A549 (cell line): ENCODE measurements at regions not wholly inside any gene's neighbourhood (a gene's known extent, or its start where the extent isn't known, plus 50 kb on each side); places are given as distances from the start of the nearest gene placed in this dataset.

Experiments used
- CHD2 ChIP-seq: fragments of 150-350 bp; IDR thresholded peaks from 2 replicates; pipeline ENCODE4 v1.6.1; 2014; ENCODE audit warnings: low read length; ENCODE audit not compliant: partially characterized antibody
- CTCF ChIP-seq: fragments of >200 bp; sonication (Bioruptor Twin); formaldehyde crosslinking; IDR thresholded peaks from 3 replicates; pipeline ENCODE4 v1.5.1; 2016
- MAFK ChIP-seq: fragments of 450-650 bp; IDR thresholded peaks from 2 replicates; pipeline ENCODE4 v1.6.1; 2014; ENCODE audit not compliant: partially characterized antibody
- MAX ChIP-seq: IDR thresholded peaks from 2 replicates; pipeline ENCODE4 v1.6.1; 2012
- POLR2A ChIP-seq: IDR thresholded peaks from 2 replicates; pipeline ENCODE4 v1.6.1; 2012; ENCODE audit warnings: mild to moderate bottlenecking, low read length
- POLR2AphosphoS2 ChIP-seq: conservative IDR thresholded peaks from 2 replicates; pipeline ENCODE4 v1.6.1; 2012; ENCODE audit warnings: low read length, improper control_type of control experiment, inconsistent platforms
- RCOR1 ChIP-seq: fragments of 150-350 bp; IDR thresholded peaks from 2 replicates; pipeline ENCODE4 v1.6.1; 2014; ENCODE audit warnings: antibody characterized with exemption, low read length, low read depth
- REST ChIP-seq: fragments of 200-600 bp; sonication (generic); IDR thresholded peaks from 2 replicates; pipeline ENCODE4 v1.6.1; 2016; ENCODE audit warnings: antibody characterized with exemption, mild to moderate bottlenecking, moderate library complexity

- TF ChIP-seq CTCF (no peak), REST (no peak), RCOR1 (no peak), POLR2A (no peak), POLR2AphosphoS2 (no peak), MAFK (no peak), CHD2 (no peak), MAX (no peak)
Observed at GRCh38 chr9:105858877-105859276, 164.5 kb downstream of the TMEM38B start.
